HAP-1 (cell line): ENCODE measurements at regions not wholly inside any gene's neighbourhood (a gene's known extent, or its start where the extent isn't known, plus 50 kb on each side); places are given as distances from the start of the nearest gene placed in this dataset.

ENCODE experiments used
- DNase-seq, 2 experiments: peaks; one replicate each; pipeline ENCODE4 v3.0.0-alpha.2; 2016 to 2020; ENCODE audit warnings: low spot score in 2 of 2
- H3K27me3 ChIP-seq: fragments of 250-450 bp; sonication (Bioruptor Pico); 2 replicates; pipeline ENCODE4 v1.5.1; 2020; ENCODE audit warnings: low read depth, mild to moderate bottlenecking, moderate library complexity
- H3K36me3 ChIP-seq: fragments of 250-450 bp; sonication (Bioruptor Pico); replicated peaks from 2 replicates; pipeline ENCODE4 v1.5.1; 2020; ENCODE audit warnings: mild to moderate bottlenecking
- H3K4me1 ChIP-seq: fragments of 250-450 bp; sonication (Bioruptor Pico); 2 replicates; pipeline ENCODE4 v1.5.1; 2020; ENCODE audit warnings: mild to moderate bottlenecking
- H3K4me3 ChIP-seq: fragments of 250-450 bp; sonication (Bioruptor Pico); 2 replicates; pipeline ENCODE4 v1.5.1; 2020; ENCODE audit warnings: mild to moderate bottlenecking, moderate library complexity
- H3K9me3 ChIP-seq: fragments of 250-450 bp; sonication (Bioruptor Pico); 2 replicates; pipeline ENCODE4 v1.5.1; 2020; ENCODE audit warnings: mild to moderate bottlenecking, moderate library complexity
- in situ Hi-C: fragments of 300-500 bp; cut with MboI; formaldehyde crosslinking; loops from 3 replicates; pipeline ENCODE4 v1.14.3; 2020; ENCODE audit warnings: low sequenced_read_pairs, inconsistent platforms, mixed read lengths

DNA sequence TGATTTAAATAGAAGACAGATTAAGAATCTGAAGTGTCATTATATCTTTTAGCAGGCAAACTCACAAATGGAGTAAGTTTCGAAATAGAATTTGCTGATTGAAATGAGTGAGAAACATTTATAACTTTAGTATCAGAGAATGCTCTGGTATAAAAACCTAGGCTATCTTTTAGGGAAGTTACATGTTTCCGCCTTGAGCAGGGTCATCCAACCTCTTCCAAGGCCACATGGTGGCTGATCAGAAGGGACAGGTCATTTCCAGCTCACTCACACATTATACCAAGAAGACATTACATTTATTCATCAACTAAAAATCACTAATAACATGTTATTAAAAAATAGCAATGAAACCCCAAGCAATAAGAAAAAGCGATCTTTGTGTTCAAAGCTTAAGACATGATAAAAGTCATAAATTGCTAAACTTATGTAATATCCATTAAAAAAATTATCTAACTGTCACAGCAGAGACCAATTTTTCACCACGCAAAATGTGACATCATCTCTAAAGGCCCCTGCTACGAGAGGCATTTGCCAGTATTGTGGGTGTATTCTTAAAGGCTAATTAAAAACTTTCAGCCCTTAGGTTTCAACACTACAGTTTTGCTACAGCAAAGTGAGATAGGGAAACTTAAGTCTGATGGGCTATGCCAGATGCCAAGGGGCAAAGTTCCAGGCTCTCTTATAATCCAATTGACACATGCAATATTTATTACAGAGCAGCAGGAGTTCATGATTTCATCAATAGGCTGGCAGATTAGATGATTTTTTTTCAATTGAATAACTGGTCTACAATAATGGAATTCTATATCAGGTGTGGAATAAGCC lies 240.4 kb upstream of the TBL1XR1 start:
- H3K9me3 ChIP-seq: no peaks in the 10 kb centered on the region
- in situ Hi-C loops: no loop called here
- H3K4me3 ChIP-seq: no peak overlapping the region
- DNase-seq: no peak
- no peaks in the 10 kb centered on the region for H3K27me3 ChIP-seq
- H3K4me1 ChIP-seq: no peaks in the 10 kb centered on the region; the same call in 1 of the 2 replicates
- no peaks in the 10 kb centered on the region for H3K36me3 ChIP-seq

DNA sequence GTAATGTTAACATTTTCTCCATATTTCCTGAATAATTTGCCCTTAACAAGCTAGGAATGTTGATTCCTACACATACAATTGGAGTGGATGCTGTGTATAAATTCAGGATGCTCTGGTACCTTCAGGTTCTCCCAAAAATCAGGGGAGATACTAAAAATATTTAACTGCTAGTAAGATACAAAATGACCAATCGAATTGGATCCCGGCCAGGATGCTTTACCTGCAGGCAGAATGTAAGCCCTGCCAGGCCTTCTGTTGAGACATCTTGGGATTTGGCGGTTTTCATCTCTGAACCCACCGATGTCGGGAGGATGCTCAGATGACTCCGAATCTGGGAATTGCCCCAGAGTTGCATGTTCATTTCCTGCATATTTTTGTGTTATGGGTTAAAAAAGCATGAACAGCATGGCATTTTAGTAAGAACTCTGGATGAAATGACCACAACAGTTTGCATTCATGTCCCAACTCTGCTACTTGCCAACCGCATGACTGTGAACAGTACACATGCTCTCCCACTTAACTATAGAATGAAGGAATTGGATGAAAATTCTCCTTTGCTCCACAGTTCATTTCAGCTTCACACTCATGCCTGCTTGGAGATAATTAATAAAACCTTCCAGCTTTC lies 241.4 kb upstream of the TBL1XR1 start:
- no peaks in the 10 kb centered on the region for H3K27me3 ChIP-seq

DNA sequence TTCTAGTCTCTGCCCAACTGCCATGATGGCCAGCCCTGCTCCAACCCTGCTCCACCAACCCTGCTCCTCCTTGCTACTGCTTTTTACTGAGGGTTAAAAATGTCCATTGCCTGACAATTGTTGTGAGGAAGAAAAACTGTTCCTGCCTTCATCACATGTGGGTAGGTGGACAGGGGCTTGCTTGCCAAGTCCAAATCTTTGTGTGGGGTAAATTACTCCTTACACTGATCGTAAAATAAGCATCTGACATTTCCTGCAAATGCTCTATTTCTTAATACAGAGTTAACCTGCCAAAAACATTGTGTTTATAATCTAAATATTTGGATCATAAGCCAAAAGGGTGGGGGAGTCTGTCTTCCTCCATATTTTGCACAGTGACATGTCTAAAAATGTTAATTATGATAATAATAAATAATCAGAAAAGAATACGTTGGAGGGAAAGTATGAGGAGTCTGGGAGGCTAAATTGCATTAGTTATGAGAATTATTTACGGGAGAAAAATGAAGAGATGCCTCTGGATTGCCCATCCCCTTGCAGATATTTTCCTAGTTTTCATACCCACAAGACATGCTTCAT lies 242.5 kb upstream of the TBL1XR1 start:
- Histone ChIP-seq H3K4me1 (no peaks in the 10 kb centered on the region; the same call in 1 of the 2 replicates), H3K36me3 (no peaks in the 10 kb centered on the region), H3K9me3 (no peaks in the 10 kb centered on the region), H3K27me3 (no peaks in the 10 kb centered on the region), H3K4me3 (no peak overlapping the region)
- in situ Hi-C loops: no loop called here
- no peak for DNase-seq

More for the DNA sequence above, 241.4 kb upstream of the TBL1XR1 start:
- no peak overlapping the region for H3K4me3 ChIP-seq
- H3K9me3 ChIP-seq: no peaks in the 10 kb centered on the region
- DNase-seq: no peak
- in situ Hi-C loops: no loop called here
- H3K4me1 ChIP-seq: no peaks in the 10 kb centered on the region; the same call in 1 of the 2 replicates
- no peaks in the 10 kb centered on the region for H3K36me3 ChIP-seq

DNA sequence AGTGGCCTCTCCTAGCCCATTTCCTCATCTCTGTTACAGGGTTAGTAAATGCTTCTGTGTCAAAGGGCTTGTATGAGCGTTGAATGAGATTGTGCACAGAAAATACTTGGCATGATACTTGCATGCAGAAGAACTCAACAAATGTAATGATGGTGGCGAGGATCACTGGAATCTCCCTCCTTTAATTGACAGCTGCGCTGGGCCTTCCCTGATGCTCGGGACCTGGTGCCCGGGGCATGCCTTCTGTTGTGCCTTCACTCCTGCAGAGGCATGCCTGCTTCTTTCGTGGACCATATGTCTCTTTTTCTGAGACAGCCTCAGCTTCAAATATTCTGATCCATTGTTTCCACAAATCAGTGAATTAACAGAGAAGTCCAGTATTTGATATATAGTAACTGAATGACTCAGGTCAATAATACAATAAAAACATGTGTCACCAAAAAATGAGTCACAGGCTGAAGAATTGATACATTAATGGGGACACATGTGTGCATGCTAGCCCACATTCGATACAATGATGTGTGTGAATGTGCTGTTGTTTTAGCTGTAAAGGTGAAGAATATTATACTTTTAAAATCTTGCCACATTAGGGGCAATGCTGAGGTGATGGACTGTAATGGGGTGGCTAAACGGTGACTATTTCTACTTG lies 243.3 kb upstream of the TBL1XR1 start:
- in situ Hi-C loops: no loop called here
- Histone ChIP-seq H3K36me3 (no peaks in the 10 kb centered on the region), H3K9me3 (no peaks in the 10 kb centered on the region), H3K4me3 (no peak overlapping the region), H3K4me1 (peaks cover 1% of the 10 kb centered on the region), H3K27me3 (no peaks in the 10 kb centered on the region)
- no peak for DNase-seq

DNA sequence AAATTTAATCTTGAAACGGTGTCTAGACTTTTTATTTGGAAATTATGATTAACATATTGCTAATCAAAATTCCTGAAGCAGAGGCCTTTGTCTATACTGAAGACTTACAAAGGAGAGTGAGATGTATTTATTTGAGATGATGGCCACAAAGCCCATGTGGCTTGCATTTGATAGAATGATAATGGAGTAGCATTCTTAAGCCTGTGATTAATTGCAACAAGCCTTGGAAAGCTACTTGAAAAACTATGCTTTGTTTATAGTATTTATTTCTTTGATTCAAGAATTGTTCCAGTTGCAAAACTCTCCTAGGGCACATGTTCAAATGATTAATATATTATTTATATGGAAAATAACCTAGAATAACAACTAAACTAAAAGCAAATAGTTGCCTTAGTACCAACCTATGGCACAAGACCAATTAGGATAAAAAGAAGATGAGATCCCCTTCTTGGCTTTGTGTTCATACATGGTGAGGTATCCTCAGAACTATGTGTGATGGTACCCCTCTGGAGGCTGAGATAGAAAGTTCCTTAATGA lies 244.1 kb upstream of the TBL1XR1 start:
- Histone ChIP-seq H3K27me3 (no peaks in the 10 kb centered on the region), H3K36me3 (no peaks in the 10 kb centered on the region), H3K9me3 (no peaks in the 10 kb centered on the region), H3K4me3 (no peak overlapping the region), H3K4me1 (peaks cover 9% of the 10 kb centered on the region)
- peak in 1 of 2 experiments; percentile 28 for DNase-seq
- in situ Hi-C loops: no loop called here

DNA sequence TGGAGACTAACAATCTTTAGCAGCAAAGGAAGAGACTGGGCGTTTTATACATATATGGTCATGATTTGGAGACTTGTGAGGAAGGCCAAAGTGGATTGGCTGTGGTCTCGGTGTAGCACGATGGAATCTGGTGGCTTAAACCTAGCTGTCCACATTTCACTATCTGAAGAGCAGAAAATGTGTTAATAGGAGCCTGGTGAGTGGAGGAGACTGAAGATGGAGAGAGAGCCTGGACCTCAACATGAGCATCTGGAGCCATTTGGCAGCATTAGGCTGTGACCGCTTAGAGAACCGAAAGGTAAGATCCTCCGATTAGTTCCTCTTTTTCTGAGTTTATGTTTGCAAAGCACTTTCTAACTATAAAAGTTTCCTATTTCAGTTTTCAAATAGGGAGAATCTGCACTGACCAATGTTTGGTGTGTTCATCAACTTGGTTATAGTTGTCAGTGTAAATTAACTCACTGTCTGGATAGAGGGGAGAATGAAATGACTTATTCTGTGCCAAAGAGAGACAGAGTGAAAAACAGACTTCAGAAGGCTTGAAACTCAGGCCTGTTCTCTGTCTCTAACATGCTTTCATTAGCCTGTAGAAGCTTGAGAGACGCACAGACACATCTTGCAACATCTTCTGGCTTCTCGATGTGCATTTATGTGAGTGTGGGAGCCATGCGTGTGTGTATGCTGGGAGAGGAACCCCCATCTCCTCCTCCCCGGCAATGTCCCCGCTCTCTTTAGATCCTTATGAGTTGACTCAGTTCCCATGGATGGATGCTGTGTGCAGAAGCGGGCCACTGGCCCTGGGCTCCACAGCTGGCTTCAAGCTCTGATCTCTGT lies 244.7 kb upstream of the TBL1XR1 start:
- no peak for DNase-seq
- Histone ChIP-seq H3K9me3 (no peaks in the 10 kb centered on the region), H3K27me3 (no peaks in the 10 kb centered on the region), H3K4me3 (no peak overlapping the region), H3K36me3 (no peaks in the 10 kb centered on the region), H3K4me1 (peaks cover 10% of the 10 kb centered on the region)
- in situ Hi-C loops: no loop called here

DNA sequence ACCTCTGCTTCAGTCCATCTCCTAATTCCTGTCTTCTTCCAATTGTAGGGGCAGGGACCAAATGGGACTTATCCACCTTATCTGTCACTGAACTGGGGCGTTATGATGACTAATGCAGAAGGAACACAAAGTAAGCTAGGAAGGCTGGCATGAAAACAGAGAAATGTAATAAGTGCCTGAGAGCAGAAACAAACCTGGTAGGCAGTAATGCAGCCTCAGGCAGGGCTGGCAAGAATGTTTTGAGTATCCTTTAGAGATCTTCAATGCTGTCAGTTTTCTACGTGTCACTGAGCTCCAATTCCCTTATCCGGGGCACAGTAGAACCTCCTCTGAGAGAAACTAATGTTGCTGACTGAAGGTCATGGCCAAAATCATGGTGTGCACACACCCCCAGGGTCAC lies 246.2 kb upstream of the TBL1XR1 start:
- H3K27me3 ChIP-seq: no peaks in the 10 kb centered on the region
- peaks cover 10% of the 10 kb centered on the region for H3K4me1 ChIP-seq
- no peaks in the 10 kb centered on the region for H3K9me3 ChIP-seq
- no peak for DNase-seq
- no peak overlapping the region for H3K4me3 ChIP-seq
- in situ Hi-C loops: no loop called here
- H3K36me3 ChIP-seq: no peaks in the 10 kb centered on the region

DNA sequence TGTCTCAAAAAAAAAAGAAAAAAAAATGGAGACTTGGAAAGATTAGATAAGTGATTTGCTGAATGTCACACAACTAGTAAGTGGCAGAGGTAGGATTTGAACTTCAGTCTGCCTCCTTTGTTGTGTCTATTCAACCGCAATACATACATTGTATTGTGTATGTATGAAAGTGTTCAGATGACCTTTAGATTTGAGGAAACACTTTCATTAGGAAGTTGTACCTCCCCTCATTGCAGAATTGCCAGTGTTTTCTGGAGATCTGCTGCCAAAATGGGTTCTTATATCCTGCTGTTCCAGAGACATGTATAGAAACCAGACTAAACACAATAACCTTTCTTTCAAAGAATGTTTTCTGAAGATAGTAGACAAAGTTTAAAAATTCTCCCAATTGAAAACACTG lies 247.4 kb upstream of the TBL1XR1 start:
- in situ Hi-C loops: no loop called here
- H3K9me3 ChIP-seq: no peaks in the 10 kb centered on the region
- DNase-seq: no peak

DNA sequence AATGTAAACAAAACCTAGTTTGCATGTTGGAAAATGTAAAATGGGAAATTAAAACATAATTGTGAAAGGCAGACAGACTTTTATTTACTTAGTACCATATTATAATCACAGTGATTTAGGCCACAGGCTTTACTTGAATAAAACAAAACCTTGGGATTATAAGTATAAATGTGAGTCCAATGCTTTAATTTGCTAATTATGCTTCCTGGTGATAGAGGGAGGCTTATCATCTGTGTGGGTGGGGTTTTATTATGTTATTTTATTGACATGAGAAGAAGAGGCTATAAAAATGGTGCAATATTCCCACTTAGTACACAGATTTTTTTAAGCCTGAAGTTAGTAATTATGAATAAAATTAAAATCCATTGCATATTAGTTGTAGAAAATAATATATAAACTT lies 248.3 kb upstream of the TBL1XR1 start:
- DNase-seq: no peak
- Histone ChIP-seq H3K4me1 (peaks cover 10% of the 10 kb centered on the region), H3K27me3 (no peaks in the 10 kb centered on the region), H3K36me3 (no peaks in the 10 kb centered on the region), H3K9me3 (no peaks in the 10 kb centered on the region), H3K4me3 (no peak overlapping the region)
- in situ Hi-C loops: no loop called here

More for the DNA sequence above, 247.4 kb upstream of the TBL1XR1 start:
- no peak overlapping the region for H3K4me3 ChIP-seq
- H3K36me3 ChIP-seq: no peaks in the 10 kb centered on the region
- peaks cover 10% of the 10 kb centered on the region for H3K4me1 ChIP-seq
- no peaks in the 10 kb centered on the region for H3K27me3 ChIP-seq

DNA sequence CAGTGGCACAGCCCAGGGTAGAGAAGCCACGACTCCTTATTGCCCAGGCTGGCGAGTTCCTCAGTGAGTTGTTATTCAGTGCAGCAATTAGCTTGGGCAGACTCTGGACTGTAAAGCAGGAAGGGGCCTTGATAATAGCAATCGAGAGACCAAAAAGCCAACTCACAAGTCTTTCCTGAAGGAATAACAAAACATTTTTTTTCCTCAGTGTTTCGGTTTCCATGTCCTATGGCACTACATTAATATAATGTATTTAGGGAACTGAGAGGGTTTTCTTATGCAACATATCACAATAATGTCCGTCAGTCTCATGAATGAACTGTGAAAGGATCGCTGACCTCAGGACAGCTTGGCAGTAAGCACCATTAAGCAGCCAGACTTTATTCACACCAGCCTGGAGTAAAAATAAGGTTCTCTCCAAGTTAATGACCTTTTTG lies 248.9 kb upstream of the TBL1XR1 start:
- Histone ChIP-seq H3K36me3 (no peaks in the 10 kb centered on the region), H3K4me1 (peaks cover 14% of the 10 kb centered on the region), H3K4me3 (no peak overlapping the region), H3K9me3 (no peaks in the 10 kb centered on the region), H3K27me3 (no peaks in the 10 kb centered on the region)
- in situ Hi-C loops: no loop called here
- no peak for DNase-seq

DNA sequence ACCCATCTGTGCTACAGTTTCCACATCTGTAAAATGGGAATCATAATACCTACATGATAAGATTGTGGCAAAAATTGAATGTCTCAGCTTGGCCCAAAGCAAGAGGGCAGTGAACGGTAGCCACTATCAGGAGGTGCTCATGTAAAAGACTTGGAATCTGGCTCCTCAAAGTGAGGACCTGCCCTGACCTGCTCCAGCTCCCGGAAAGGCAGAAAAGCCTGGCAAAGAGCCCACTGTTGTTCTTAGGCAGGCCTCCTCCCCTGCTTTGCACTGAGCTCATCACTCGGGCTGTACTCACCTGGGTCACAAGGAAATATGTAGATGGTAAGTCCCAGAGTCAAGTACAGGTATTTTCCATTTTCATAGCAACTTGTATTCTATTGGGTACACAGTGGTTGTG lies 250.7 kb upstream of the TBL1XR1 start:
- in situ Hi-C loops: no loop called here
- no peak for DNase-seq
- Histone ChIP-seq H3K36me3 (no peaks in the 10 kb centered on the region), H3K27me3 (no peaks in the 10 kb centered on the region), H3K9me3 (no peaks in the 10 kb centered on the region), H3K4me1 (peaks cover 29% of the 10 kb centered on the region), H3K4me3 (no peak overlapping the region)

DNA sequence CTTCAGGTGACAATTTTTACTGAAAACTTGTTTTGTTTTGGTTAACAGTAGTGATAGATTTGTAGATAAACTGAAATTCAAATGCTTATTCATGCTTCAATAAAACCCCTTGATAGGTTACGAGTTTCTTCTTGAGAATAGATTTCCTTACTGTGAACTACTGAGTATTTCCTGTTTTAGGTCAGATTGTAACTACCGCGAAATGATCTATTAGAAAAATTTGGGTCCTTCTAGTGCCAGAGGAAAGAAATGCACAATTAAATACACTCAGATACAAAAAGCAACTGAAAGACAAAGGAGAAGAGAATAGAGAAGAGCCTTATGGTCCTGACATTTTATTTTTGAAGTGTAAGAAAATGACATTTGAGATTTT lies 251.7 kb upstream of the TBL1XR1 start:
- DNase-seq: no peak
- Histone ChIP-seq H3K27me3 (no peaks in the 10 kb centered on the region), H3K4me3 (no peak overlapping the region), H3K4me1 (peaks cover 29% of the 10 kb centered on the region), H3K36me3 (no peaks in the 10 kb centered on the region), H3K9me3 (no peaks in the 10 kb centered on the region)
- in situ Hi-C loops: no loop called here

DNA sequence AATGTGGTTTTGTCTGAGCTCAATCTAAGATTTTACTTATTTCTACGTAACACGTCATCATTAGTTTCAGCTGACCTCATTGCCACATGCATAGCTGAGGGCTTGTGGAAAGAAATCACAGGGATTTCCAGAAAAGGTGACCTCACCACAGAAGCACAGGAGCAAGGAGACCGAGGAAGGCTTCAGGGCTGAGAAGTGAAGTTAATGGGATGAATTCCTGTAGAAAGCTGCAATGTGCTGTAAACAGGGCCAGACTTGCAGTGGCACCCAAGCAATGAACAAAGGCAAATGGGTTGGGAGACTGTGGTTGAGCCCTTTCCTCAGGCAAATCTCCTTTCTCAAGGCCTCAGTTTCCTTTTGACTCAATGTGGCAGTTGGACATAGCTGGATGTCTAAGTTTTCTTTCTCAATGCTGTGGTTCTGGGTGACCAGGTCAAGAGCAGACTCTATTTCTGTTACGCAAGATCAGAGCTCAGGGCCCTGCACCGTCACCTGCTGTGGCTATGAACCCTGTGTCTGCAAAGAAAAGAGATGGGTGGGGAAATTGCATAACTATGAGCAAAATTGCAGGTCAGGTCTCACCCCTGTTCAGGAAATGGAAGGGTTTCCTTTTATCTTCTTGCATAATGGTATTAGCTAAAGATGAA lies 252.2 kb upstream of the TBL1XR1 start:
- in situ Hi-C loops: no loop called here
- H3K27me3 ChIP-seq: no peaks in the 10 kb centered on the region
- peaks cover 29% of the 10 kb centered on the region for H3K4me1 ChIP-seq
- H3K36me3 ChIP-seq: no peaks in the 10 kb centered on the region
- H3K4me3 ChIP-seq: no peak overlapping the region
- no peak for DNase-seq
- H3K9me3 ChIP-seq: no peaks in the 10 kb centered on the region
